ENCODE measurements at regions not wholly inside any gene's neighbourhood (a gene's known extent, or its start where the extent isn't known, plus 50 kb on each side); places are given as distances from the start of the nearest gene placed in this dataset.
"Not testable (repeated sequence)": the region's sequence is repeated elsewhere in the genome, so short reads cannot be mapped to it uniquely, and the experiment has no call there.

DNA sequence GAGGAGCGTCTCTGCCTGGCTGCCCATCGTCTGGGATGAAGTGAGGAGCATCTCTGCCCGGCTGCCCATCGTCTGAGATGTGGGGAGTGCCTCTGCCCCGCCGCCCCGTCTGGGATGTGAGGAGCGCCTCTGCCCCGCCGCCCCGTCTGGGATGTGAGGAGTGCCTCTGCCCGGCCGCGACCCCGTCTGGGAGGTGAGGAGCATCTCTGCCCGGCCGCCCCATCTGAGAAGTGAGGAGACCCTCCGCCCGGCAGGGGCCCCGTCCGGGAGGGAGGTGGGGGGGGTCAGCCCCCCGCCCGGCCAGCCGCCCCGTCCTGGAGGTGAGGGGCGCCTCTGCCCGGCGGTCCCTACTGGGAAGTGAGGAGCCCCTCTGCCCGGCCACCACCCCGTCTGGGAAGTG lies 129.3 kb downstream of the ZNF486 start:
- not testable (repeated sequence) for H3K36me3 ChIP-seq (ENCODE audit: control insufficient read depth, insufficient read depth, low read length); H3K27ac ChIP-seq (ENCODE audit: low read length); H3K4me1 ChIP-seq (ENCODE audit: control insufficient read depth, insufficient read depth, low read length); H3K4me3 ChIP-seq (ENCODE audit: low read length); H3K27me3 ChIP-seq (ENCODE audit: control insufficient read depth, insufficient read depth, low read length); H3K9me3 ChIP-seq (ENCODE audit: control insufficient read depth, low read depth, low read length); DNase-seq
- WGBS (ENCODE audit: insufficient coverage, low lambda C conversion rate): no CpG with 5 or more reads among the region's 30 CpGs

GRCh38 chr19:20294181-20294580 lies 127.2 kb downstream of the ZNF486 start:
- Histone ChIP-seq H3K9me3 (ENCODE audit: control insufficient read depth, low read depth, low read length) (peaks cover 4% of the 10 kb centered on the region), H3K27me3 (ENCODE audit: control insufficient read depth, insufficient read depth, low read length) (no peaks in the 10 kb centered on the region), H3K36me3 (ENCODE audit: control insufficient read depth, insufficient read depth, low read length) (no peaks in the 10 kb centered on the region), H3K4me3 (ENCODE audit: low read length) (no peak overlapping the region), H3K27ac (ENCODE audit: low read length) (no peak overlapping the region), H3K4me1 (ENCODE audit: control insufficient read depth, insufficient read depth, low read length) (no peaks in the 10 kb centered on the region)
- DNase-seq: no peak

DNA sequence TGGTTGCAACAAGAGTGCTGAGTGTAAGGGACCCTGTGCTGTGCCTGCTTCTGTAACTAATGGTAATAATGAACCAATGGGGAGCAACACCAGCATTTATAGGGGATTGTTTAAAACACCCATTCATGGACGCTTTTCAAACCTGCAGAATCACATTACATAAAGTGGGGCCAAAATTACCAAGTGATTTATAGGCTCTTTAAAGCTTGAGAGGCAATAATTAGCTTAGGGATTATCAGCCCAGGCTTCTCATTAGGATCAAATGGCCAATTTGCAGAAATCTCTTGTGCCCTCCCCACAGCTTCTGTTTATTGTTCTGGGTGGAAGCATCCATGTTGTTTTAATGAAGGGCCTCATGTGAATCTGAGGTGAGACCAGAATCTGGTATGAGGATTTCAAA lies 125.5 kb downstream of the ZNF486 start:
- not testable (repeated sequence) for H3K9me3 ChIP-seq (ENCODE audit: control insufficient read depth, low read depth, low read length); H3K27ac ChIP-seq (ENCODE audit: low read length); H3K4me1 ChIP-seq (ENCODE audit: control insufficient read depth, insufficient read depth, low read length); DNase-seq; H3K36me3 ChIP-seq (ENCODE audit: control insufficient read depth, insufficient read depth, low read length); H3K4me3 ChIP-seq (ENCODE audit: low read length); H3K27me3 ChIP-seq (ENCODE audit: control insufficient read depth, insufficient read depth, low read length)
- WGBS (ENCODE audit: insufficient coverage, low lambda C conversion rate): no CpG with 5 or more reads among the region's 1 CpG

DNA sequence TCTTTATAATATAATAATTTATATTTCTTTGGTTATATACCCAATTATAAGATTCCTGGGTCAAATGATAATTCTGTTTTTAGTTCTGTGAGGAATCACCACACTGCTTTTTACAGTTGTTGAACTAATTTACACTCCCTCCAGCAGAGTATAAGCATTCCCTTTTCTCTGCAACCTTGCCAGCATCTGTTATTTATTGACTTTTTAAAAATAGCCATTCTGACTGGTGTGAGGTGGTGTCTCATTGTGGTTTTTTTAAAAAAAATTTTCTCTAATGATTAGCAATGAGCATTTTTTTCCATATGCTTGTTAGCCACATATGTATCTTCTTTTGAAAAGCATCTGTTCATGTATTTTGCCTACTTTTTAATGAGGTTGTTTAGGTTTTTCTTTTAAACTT lies 122.2 kb downstream of the ZNF486 start:
- no peak overlapping the region for H3K4me3 ChIP-seq (ENCODE audit: low read length)
- H3K4me1 ChIP-seq (ENCODE audit: control insufficient read depth, insufficient read depth, low read length): no peaks in the 10 kb centered on the region
- no peaks in the 10 kb centered on the region for H3K27me3 ChIP-seq (ENCODE audit: control insufficient read depth, insufficient read depth, low read length)
- no peaks in the 10 kb centered on the region for H3K9me3 ChIP-seq (ENCODE audit: control insufficient read depth, low read depth, low read length)
- no peak overlapping the region for H3K27ac ChIP-seq (ENCODE audit: low read length)
- DNase-seq: no peak
- no peaks in the 10 kb centered on the region for H3K36me3 ChIP-seq (ENCODE audit: control insufficient read depth, insufficient read depth, low read length)

DNA sequence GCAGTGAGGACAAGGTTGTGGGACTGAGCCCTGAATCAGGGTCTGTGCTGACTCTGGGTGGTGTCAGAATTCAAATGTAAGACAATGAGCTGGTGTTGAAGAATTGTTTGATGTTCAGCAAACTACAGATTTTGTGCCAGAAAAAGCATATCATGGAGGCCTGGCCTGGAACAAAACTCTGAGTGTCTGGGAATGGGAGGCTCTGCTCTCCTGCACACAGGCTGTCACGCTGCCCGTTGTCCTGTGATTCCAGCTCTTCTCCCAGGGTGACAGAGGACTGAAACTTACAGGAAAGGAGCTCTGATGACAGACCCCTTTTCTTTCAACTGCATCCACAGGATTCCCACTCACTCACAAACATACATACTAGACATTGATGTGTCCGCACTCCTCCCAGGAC lies 120.1 kb downstream of the ZNF486 start:
- Histone ChIP-seq H3K36me3 (ENCODE audit: control insufficient read depth, insufficient read depth, low read length) (no peaks in the 10 kb centered on the region), H3K27ac (ENCODE audit: low read length) (no peak overlapping the region), H3K4me1 (ENCODE audit: control insufficient read depth, insufficient read depth, low read length) (no peaks in the 10 kb centered on the region), H3K9me3 (ENCODE audit: control insufficient read depth, low read depth, low read length) (no peaks in the 10 kb centered on the region), H3K4me3 (ENCODE audit: low read length) (no peak overlapping the region), H3K27me3 (ENCODE audit: control insufficient read depth, insufficient read depth, low read length) (no peaks in the 10 kb centered on the region)
- WGBS (ENCODE audit: insufficient coverage, low lambda C conversion rate): no CpG with 5 or more reads among the region's 3 CpGs
- no peak for DNase-seq

- H3K4me3 ChIP-seq (ENCODE audit: low read length); H3K27ac ChIP-seq (ENCODE audit: low read length); H3K36me3 ChIP-seq (ENCODE audit: control insufficient read depth, insufficient read depth, low read length); H3K27me3 ChIP-seq (ENCODE audit: control insufficient read depth, insufficient read depth, low read length); H3K4me1 ChIP-seq (ENCODE audit: control insufficient read depth, insufficient read depth, low read length); H3K9me3 ChIP-seq (ENCODE audit: control insufficient read depth, low read depth, low read length): not testable (repeated sequence)
- no CpG with 5 or more reads among the region's 4 CpGs for WGBS (ENCODE audit: insufficient coverage, low lambda C conversion rate)
- DNase-seq: peak in 1 of 2 donors; percentile 45
These were observed 118.9 kb downstream of the ZNF486 start for GRCh38 chr19:20285876-20286275.

- Histone ChIP-seq H3K27ac (ENCODE audit: low read length) (no peak overlapping the region), H3K4me1 (ENCODE audit: control insufficient read depth, insufficient read depth, low read length) (no peaks in the 10 kb centered on the region), H3K27me3 (ENCODE audit: control insufficient read depth, insufficient read depth, low read length) (no peaks in the 10 kb centered on the region), H3K9me3 (ENCODE audit: control insufficient read depth, low read depth, low read length) (no peaks in the 10 kb centered on the region), H3K36me3 (ENCODE audit: control insufficient read depth, insufficient read depth, low read length) (no peaks in the 10 kb centered on the region), H3K4me3 (ENCODE audit: low read length) (no peak overlapping the region)
- DNase-seq: no peak
- no CpG with 5 or more reads among the region's 4 CpGs for WGBS (ENCODE audit: insufficient coverage, low lambda C conversion rate)
These were observed 112.5 kb downstream of the ZNF486 start for GRCh38 chr19:20279516-20279915.

- H3K4me1 ChIP-seq (ENCODE audit: control insufficient read depth, insufficient read depth, low read length): no peaks in the 10 kb centered on the region
- no peak overlapping the region for H3K4me3 ChIP-seq (ENCODE audit: low read length)
- H3K27ac ChIP-seq (ENCODE audit: low read length): no peak overlapping the region
- no peaks in the 10 kb centered on the region for H3K27me3 ChIP-seq (ENCODE audit: control insufficient read depth, insufficient read depth, low read length)
- no peaks in the 10 kb centered on the region for H3K9me3 ChIP-seq (ENCODE audit: control insufficient read depth, low read depth, low read length)
- H3K36me3 ChIP-seq (ENCODE audit: control insufficient read depth, insufficient read depth, low read length): no peaks in the 10 kb centered on the region
- peak in 1 of 2 donors; percentile 40 for DNase-seq
- no CpG with 5 or more reads among the region's 7 CpGs for WGBS (ENCODE audit: insufficient coverage, low lambda C conversion rate)
These were observed 111.3 kb downstream of the ZNF486 start for GRCh38 chr19:20278342-20278741.

DNA sequence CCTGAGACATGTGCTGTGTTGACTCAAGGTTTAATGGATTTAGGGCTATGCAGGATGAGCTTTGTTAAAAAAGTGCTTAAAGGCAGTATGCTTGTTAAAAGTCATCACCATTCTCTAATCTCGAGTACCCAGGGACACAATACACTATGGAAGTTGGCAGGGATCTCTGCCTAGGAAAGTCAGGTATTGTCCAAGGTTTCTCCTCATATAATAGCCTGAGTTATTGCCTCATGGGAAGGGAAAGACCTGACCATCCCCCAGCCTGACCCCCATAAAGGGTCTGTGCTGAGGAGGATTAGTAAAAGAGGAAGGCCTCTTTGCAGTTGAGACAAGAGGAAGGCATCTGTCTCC lies 109.7 kb downstream of the ZNF486 start:
- not testable (repeated sequence) for H3K4me3 ChIP-seq (ENCODE audit: low read length); DNase-seq; H3K9me3 ChIP-seq (ENCODE audit: control insufficient read depth, low read depth, low read length); H3K36me3 ChIP-seq (ENCODE audit: control insufficient read depth, insufficient read depth, low read length); H3K4me1 ChIP-seq (ENCODE audit: control insufficient read depth, insufficient read depth, low read length); H3K27me3 ChIP-seq (ENCODE audit: control insufficient read depth, insufficient read depth, low read length); H3K27ac ChIP-seq (ENCODE audit: low read length)
- no CpG with 5 or more reads among the region's 1 CpG for WGBS (ENCODE audit: insufficient coverage, low lambda C conversion rate)

DNA sequence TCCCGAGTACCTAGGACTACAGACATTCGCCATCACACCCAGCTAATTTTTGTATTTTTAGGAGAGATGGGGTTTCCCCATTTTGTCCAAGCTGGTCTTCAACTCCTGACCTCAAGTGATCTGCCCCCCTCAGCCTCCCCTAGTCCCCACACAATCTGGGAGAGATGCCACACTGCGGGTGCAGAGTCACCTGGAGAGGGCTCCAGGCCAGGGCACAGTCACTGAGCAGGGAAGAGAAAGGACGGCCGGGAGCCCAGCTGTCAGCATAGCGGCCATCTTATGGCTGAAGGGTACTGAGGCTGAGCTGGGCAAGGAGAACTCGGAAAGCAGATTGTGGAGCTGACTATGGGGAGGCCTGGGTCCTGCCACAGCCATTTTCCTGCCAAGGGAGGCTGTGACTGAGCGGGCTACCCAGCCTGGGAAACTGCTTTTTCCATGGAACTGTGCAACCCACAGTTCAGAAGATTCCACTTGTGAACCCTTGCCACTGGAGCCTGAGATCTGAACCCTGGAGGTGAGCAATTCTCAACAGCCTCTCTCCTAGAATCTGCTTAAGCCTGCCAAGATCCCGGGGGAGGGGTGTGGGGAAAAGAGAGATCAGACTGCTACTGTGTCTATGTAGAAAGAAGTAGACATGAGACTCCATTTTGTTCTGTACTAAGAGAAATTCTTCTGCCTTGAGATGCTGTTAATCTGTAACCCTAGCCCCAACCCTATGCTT lies 109.2 kb downstream of the ZNF486 start:
- no peaks in the 10 kb centered on the region for H3K4me1 ChIP-seq (ENCODE audit: control insufficient read depth, insufficient read depth, low read length)
- no CpG with 5 or more reads among the region's 9 CpGs for WGBS (ENCODE audit: insufficient coverage, low lambda C conversion rate)
- no peak for DNase-seq
- no peaks in the 10 kb centered on the region for H3K9me3 ChIP-seq (ENCODE audit: control insufficient read depth, low read depth, low read length)
- no peaks in the 10 kb centered on the region for H3K36me3 ChIP-seq (ENCODE audit: control insufficient read depth, insufficient read depth, low read length)
- no peaks in the 10 kb centered on the region for H3K27me3 ChIP-seq (ENCODE audit: control insufficient read depth, insufficient read depth, low read length)
- H3K27ac ChIP-seq (ENCODE audit: low read length): peak overlapping the region; percentile 39
- H3K4me3 ChIP-seq (ENCODE audit: low read length): no peak overlapping the region

GRCh38 chr19:20273951-20274570 lies 107.0 kb downstream of the ZNF486 start:
- no peak for DNase-seq
- Histone ChIP-seq H3K9me3 (ENCODE audit: control insufficient read depth, low read depth, low read length) (no peaks in the 10 kb centered on the region), H3K36me3 (ENCODE audit: control insufficient read depth, insufficient read depth, low read length) (no peaks in the 10 kb centered on the region), H3K27me3 (ENCODE audit: control insufficient read depth, insufficient read depth, low read length) (no peaks in the 10 kb centered on the region), H3K4me1 (ENCODE audit: control insufficient read depth, insufficient read depth, low read length) (no peaks in the 10 kb centered on the region), H3K4me3 (ENCODE audit: low read length) (no peak overlapping the region), H3K27ac (ENCODE audit: low read length) (no peak overlapping the region)
- 100% methylated on average over 1 of the region's 4 CpGs for WGBS (ENCODE audit: insufficient coverage, low lambda C conversion rate)
